ENCODE measurements at regions not wholly inside any gene's neighbourhood (a gene's known extent, or its start where the extent isn't known, plus 50 kb on each side); places are given as distances from the start of the nearest gene placed in this dataset.

DNA sequence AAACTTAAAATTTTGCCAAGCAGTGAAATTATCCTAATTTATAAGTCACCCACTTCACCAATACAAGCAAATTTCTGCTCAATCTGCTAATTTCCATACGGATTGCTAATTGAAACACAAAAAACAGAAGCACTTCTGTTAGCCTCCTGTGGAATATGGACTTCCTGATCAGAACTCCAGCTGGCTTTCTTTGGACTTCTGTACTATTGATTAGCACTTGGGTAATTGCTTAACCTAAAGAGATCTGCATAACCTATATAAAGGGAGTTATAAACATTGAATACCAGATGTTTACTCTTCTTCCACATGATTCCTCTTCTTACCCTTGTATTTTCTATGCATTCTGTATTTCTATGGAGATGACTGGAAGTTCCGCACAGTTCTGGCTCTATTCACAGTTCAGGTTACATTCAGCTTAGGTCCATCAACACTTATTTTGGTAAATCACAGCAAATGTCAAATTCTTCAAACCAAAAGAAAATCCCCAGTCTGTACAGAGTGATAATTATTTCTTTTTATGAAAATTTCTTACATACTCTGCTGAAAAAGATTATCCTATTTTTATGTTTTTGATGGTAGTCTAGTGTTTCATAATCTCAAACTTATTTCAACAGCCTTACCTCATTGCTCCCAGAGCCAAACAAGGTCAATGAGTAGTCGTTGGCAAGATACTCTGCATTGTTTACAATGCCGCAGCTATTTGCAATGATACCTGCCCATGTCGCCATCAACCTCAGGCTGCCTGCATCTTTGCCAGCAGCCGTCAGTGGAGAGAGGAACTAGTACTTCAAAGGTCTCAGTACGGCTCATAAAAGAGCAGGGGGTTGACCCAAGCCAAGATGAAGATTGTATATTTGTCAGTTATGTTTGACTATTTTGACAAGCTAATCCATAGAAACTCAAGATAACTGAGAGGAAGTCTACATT lies 225.6 kb downstream of the AHR start:
- DNase-seq: no peak

GRCh38 chr7:17524746-17525145 lies 226.3 kb downstream of the AHR start:
- DNase-seq: no peak

GRCh38 chr7:17526621-17527020 lies 228.2 kb downstream of the AHR start:
- DNase-seq: no peak

GRCh38 chr7:17528636-17529035 lies 230.2 kb downstream of the AHR start:
- no peak for DNase-seq

- DNase-seq: no peak
Observed at GRCh38 chr7:17530244-17530643, 231.8 kb downstream of the AHR start.

GRCh38 chr7:17530741-17531421 lies 232.4 kb downstream of the AHR start:
- DNase-seq: no peak

GRCh38 chr7:17532861-17533404 lies 234.5 kb downstream of the AHR start:
- no peak for DNase-seq

GRCh38 chr7:17534348-17534747 lies 235.9 kb downstream of the AHR start:
- DNase-seq: no peak

- no peak for DNase-seq
Observed at GRCh38 chr7:17535776-17536175, 237.3 kb downstream of the AHR start.

DNA sequence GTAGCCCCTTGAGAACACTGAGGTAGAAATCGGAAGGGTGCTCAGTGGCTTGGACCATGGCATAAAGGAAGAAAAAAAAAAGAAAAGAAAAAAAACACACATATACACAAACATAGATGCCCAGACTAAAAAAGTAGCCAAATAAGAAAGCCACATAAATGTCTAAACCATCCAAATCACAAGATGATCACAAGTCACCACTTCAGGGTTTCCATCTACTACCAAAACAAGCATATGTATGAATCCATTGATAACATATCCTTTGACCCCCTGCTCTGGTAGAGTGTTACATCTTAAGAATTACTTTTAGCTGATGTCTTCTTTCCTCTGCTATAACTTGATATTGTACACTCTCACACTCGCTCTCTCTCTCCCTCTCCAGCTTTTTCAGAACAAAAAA lies 245.9 kb downstream of the AHR start:
- DNase-seq: no peak

- no peak for DNase-seq
Observed at GRCh38 chr7:17545348-17545747, 246.9 kb downstream of the AHR start.

DNA sequence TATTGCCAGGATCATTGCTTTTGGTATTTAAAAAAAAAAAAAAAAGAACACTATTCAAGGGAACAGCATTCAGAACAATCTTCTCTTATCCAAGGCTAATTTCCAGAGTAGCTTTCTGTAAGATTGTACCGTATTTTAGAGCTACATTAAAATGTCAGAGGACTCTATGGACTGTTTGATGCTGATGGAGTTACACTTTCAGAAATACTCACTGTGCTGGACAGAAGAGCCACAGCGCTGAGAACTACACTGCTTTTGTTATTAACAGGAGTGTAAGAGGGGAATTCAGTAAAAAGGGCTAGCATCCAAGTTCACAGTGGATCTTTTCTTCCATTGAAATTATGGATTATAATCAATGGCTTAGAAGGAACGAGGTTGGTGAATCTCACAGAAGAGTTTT lies 247.7 kb downstream of the AHR start:
- DNase-seq: no peak

GRCh38 chr7:17546592-17546991 lies 248.1 kb downstream of the AHR start:
- DNase-seq: no peak

DNA sequence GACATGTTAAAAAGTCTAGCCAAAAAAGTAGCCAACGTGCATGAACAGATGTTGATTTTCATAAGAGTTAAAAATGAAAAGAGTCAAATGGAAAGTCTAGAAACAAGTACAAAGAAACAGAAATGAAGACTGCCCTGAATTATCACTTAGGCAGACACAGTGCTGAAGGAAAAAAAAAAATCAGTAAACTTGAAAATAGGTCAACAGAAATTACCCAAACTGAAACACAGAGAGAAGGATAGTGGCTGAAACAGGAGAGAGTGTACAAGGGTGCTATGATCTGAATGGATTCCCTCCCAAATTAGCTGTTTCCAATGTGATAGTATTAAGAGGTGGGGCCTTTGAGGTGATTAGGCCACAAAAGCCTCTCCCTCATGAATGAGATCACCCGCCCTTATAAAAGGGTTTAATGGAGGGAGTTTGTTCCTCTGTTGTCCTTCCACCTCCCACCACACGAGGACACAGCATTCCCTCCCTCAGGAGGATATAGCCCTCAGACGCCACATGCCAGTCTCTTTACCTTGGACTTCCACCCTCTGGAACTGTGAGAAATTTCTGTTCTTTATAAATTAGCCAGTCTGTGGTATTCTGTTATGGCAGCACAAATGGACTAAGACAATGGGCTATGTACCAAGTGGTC lies 249.7 kb downstream of the AHR start:
- DNase-seq: no peak

DNA sequence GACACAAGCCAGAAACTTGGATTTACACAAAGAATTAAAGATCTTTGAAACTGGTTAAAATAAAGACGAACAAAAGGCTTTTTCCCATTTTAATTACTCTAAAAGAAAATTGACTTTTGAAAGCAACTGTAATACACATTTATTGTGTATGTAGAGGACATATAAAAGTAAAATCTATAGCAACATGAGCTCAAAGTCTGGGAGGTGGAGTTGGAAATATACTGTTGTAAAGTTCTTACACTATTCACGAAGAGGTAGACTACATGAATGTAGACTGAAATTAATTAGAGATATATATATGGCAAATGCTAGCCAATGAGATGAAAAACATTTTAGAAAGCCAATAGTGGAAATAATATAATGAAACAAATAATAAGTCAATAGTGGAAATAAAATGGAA lies 251.0 kb downstream of the AHR start:
- DNase-seq: no peak

DNA sequence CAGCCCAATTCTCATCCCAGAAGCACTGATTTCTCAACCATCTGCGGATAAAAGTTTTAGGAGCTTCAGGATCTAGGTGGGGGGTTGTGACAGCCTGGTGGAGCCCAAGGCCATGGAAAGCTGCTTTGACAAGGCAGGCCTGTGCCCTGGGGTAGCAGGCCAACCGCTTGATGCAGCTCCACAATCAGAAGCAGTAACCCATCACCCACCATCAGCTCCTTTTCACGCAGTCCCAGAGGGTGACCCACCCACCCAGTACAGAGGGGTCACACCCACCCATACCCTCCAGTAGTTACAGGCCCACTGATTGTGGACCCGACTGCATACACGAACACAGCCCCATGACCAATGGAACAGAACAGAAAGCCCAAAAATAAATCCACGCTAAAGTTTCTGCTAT lies 253.9 kb downstream of the AHR start:
- no peak for DNase-seq

DNA sequence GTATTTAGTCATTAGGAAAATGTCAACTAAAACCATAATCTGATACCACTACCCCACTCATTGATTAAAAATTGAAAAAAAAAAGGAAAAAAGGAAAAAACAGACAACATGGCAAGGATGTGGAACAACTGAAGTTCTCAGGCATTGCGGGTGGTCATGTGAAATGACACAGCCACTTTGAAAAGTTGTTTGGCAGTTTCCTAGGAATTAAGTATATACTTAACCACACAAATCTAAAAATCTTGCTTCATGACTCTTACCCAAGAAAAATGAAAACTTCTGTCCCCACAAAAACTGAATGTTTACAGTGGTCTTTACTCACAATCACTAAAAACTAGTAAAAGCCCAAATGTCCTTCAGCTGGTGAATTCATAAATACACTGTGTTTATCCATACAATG lies 254.5 kb downstream of the AHR start:
- DNase-seq: no peak

GRCh38 chr7:17554341-17555015 lies 256.0 kb downstream of the AHR start:
- DNase-seq: no peak

- DNase-seq: no peak
Observed at GRCh38 chr7:17556247-17556956, 257.9 kb downstream of the AHR start.

- DNase-seq: no peak
Observed at GRCh38 chr7:17557251-17557671, 258.8 kb downstream of the AHR start.

- DNase-seq: no peak
Observed at GRCh38 chr7:17558135-17558534, 259.7 kb downstream of the AHR start.

Measured in activated CD4-positive, alpha-beta T cell treated with anti-CD3 and anti-CD28 coated beads for 4 hours (primary cell).